Kidney capillary endothelial cell (primary cell): ENCODE measurements at regions not wholly inside any gene's neighbourhood (a gene's known extent, or its start where the extent isn't known, plus 50 kb on each side); places are given as distances from the start of the nearest gene placed in this dataset.
"Not testable (repeated sequence)": the region's sequence is repeated elsewhere in the genome, so short reads cannot be mapped to it uniquely, and the experiment has no call there.

ENCODE experiments used
- DNase-seq: peaks from one replicate; pipeline ENCODE4 v3.0.0-alpha.2; 2018; ENCODE audit warnings: low spot score

- DNase-seq, result no peak
These were observed 70.7 kb downstream of the CETN3 start for GRCh38 chr5:90338712-90339372.

- no peak for DNase-seq
These were observed 72.0 kb downstream of the CETN3 start for GRCh38 chr5:90337449-90338052.

- DNase-seq, result no peak
These were observed 72.8 kb downstream of the CETN3 start for GRCh38 chr5:90336752-90337151.

GRCh38 chr5:90334741-90335140, 74.8 kb downstream of the CETN3 start:
- no peak for DNase-seq

DNA sequence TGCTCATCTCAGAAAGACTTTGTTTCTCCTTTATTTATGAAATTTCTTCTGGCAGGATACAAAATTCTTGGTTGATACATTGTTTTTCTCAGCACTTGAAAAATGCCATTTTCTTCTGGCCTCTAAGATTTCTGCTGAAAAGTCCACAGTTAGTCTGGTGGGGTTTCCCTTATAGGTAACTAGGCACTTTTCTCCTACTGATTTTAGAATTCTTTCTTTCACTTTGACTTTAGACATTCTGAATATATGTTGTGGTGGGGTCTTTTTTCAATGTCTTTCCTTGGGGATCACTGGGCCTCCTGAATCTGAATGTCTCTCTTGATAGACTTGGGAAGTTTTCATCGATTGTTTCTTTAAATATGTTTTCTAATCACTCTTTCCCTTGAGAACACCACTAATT, 79.6 kb downstream of the CETN3 start:
- DNase-seq, result no peak

- no peak for DNase-seq
These were observed 82.6 kb downstream of the CETN3 start for GRCh38 chr5:90326995-90327394.

GRCh38 chr5:90325093-90325492, 84.5 kb downstream of the CETN3 start:
- no peak for DNase-seq

- not testable (repeated sequence) for DNase-seq
These were observed 89.2 kb downstream of the CETN3 start for GRCh38 chr5:90320348-90320747.

DNA sequence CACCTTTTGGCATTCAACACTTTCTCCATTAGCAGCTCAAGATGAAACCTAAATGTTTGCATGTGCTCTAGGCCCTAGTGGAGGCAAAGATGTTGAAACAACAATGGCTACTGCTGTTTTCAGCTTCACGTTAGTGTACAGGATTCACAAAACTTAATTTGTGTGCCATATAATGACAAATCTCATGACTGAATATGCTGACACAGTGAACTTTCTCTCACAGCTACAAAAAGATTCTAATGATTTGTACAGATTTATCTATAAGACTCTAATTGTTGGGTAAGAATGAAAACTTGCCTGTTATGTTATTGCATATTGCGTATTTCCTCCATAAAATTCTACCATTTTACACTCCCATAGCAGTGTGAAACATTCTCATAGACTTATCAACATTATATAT, 97.5 kb downstream of the CETN3 start:
- DNase-seq, result no peak

DNA sequence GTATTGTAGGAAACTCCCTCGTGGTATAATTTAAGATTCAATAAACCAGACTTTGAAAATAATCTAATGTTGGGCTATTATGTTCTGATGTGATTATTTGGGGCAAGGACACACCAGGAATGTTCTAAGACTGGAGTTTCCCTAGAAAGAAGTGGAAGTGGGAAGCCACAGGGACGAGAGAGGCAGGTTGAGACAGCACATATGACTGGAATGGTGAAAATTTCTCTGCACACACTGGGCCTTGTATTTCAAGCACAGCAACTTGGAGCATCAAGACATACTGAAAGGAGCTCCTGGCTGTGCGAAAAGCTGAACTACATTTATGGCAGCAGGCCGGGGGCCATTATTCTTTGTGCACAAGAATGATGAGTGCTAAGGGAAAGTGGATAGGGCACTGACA, 98.2 kb downstream of the CETN3 start:
- DNase-seq, result no peak

DNA sequence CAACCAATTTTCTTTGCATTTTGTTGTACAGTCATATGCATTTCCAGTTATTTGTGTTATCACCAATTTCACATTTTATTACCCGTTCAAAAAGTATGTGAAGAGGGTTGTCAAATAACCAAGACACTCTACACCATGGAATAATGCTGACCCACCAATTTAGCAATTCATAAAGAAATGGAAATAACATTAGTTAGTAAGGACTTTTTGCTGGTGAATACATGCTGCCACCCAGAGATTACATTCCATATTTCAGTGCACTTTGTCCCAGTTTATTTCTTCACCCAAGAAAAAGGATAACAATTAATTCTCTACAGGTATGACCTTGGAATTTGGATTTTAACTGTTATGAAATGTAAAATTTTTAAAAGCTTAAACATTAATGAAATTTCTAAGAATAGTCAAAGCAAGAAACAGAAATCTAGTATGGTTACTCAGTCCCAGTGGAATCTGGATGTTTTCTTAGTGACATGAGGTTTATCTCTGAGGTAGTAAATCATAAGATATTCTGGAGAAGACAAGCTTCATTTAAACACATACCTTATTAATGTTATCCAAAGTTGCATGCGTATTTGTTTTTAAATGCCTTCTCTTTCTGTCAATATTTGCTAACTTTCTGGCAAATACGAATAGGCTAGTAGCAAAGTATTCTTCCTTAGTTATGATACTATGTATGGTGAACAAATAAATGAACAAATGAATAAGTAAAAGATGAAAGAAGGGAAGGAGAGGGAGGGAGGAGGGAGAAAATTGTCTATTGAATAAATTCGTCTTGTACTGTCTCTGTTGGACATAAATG, 100.6 kb downstream of the CETN3 start:
- no peak for DNase-seq

DNA sequence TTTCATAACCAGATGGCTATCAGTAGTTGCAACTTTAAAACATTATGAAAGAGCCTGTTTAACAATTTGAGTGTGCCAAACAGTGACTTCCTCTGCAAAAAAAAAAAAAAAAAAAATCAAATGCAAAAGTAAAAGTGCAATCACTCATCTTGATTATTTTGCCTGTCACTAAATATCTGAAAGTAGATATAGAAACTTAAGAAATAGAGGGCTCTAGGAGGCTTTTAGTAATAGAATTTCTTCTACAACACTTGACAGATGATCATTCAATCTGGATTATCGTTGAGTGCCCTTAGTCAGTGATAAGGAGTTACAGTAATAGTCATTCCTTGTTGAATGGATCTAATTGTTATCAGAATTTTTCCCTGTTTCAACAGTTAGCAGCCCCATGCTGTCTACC, 101.8 kb downstream of the CETN3 start:
- no peak for DNase-seq

- DNase-seq, result no peak
These were observed 102.2 kb downstream of the CETN3 start for GRCh38 chr5:90307322-90307721.

DNA sequence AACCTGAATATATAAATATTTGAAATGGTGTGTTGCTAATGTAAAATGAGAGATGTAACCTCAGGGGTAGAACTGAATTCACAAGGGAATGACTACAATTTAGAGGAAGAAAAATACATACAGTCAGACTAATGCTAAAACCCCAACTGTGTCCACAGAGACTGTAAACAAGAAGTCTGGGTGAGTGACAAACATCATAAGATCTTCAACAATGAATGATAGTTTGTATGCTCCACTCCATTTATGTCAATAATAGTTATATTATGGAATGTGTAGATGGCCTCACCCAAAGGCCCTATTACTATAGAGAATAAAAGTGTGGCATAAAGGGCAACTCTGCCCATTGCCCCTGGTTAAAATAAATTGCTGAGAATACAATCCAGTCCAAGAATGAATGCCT, 102.9 kb downstream of the CETN3 start:
- no peak for DNase-seq

GRCh38 chr5:90305041-90305720, 104.4 kb downstream of the CETN3 start:
- no peak for DNase-seq

- no peak for DNase-seq
These were observed 108.3 kb downstream of the CETN3 start for GRCh38 chr5:90301248-90301647.

DNA sequence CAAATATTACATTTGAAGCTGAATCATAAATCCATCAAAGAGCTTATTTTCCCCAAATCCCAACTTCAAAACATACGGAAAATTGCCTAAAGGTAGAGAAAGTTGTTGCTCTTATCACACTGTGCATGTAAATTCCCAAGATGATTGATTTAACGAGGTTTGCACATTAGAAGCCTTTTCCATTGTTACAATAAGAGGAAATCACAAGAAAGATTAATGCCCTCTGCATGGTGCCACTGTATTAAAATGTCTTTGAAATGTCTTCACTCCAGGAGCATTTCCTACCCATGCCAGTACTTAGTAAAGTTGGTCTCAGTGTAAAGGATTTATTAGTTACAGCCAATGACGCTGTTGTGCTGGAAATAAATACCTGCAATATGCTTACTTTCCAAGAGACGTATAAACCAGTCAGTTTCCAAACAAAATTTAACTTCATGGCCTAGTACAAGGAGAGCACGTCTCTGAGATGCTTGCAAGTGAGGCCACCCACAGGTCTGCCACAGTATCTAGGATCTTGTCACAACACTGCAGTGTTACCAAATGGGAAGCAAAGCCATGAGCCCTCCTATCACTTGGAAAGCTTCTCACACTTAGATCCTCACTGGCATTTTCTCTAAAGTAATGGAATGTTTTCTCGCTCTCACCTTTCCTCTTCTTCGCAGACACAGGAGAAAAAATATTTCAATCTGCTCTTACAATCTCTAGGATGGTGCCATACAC, 112.4 kb downstream of the CETN3 start:
- no peak for DNase-seq

DNA sequence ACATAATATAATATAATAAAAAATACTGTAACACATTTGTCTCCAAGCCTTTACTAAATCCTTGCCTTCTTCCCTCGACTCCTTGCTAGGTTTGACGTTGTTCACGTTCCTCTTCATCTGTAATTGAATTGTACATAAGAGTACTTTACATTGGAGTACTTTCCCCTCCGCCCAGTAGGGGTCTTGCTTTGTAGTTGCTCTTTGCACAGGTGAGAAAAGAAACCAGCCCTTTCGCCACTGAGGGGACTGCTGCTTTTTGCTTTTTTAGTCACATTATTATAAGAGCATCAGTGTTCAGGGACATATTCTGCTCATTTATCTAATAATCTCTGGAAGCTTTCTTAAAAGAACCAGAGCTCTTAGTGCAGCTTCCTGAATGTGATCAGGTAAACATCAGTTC, 115.0 kb downstream of the CETN3 start:
- no peak for DNase-seq

- no peak for DNase-seq
These were observed 115.6 kb downstream of the CETN3 start for GRCh38 chr5:90293931-90294330.

DNA sequence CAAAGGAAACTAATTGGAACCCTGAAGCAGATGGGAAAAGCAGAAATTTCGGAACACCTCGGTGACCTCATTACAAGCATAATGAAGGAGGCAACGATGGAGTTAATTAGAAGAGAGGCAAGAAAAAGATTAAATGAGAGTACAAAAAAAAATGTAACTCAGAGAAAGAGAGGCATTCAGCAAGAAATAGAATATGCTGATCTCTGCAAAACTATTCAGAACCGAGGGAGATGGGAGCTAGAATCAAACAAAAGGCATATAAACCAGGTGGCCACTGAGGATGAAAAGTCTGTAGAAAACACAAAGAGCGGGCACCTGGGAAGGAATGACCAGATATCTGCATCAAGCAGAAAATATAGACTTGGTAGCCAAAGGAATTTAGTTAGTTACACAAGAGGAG, 118.9 kb downstream of the CETN3 start:
- no peak for DNase-seq

GRCh38 chr5:90289837-90290236, 119.7 kb downstream of the CETN3 start:
- DNase-seq, result no peak

DNA sequence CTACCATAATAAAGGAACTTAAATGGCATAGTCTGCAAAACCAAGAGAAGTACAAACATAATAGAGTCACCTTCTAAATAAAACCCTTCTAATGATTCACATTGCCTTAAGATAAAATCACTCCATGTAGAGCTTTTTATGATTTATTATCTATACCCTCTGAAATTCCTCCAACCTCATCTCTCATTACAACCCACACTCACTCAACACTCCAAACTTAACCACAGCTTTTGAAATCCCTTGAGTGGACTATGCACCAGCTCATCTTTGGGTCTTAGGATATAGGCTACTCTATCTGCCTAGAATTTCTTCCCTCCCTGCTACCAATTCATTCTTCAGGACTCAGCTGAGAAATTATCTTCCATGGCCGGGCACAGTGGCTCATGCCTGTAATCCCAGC, 122.5 kb downstream of the CETN3 start:
- DNase-seq, result no peak
